Gastroesophageal sphincter (tissue), 4 donors: ENCODE measurements at regions not wholly inside any gene's neighbourhood (a gene's known extent, or its start where the extent isn't known, plus 50 kb on each side); places are given as distances from the start of the nearest gene placed in this dataset.

Experiments used
- ATAC-seq: fragments of 150-250 bp; one replicate; pipeline ENCODE4 v1.9.1; 2016; ENCODE audit warnings: mild to moderate bottlenecking, moderate library complexity
- H3K27ac ChIP-seq, 4 donors: fragments of 200-600 bp; sonication (generic) in 3 of 4; 1 replicate in 3 of 4; 2 replicates in 1 of 4; pipeline ENCODE4 v1.5.1; 2016 to 2019
- H3K27me3 ChIP-seq: fragments of 200-600 bp; sonication (generic); one replicate; pipeline ENCODE4 v1.5.1; 2019
- H3K36me3 ChIP-seq, 2 donors: fragments of 200-600 bp; sonication (generic); one replicate each; pipeline ENCODE4 v1.5.1; 2019; ENCODE audit warnings: control low read depth in 1 of 2
- H3K4me1 ChIP-seq, 3 donors: fragments of 200-600 bp; sonication (generic); 1 replicate in 2 of 3; 2 replicates in 1 of 3; pipeline ENCODE4 v1.5.1; 2016 to 2019; ENCODE audit warnings: control low read depth in 2 of 3
- H3K4me3 ChIP-seq, 2 donors: fragments of 200-600 bp; sonication (generic); one replicate each; pipeline ENCODE4 v1.5.1; 2019; ENCODE audit warnings: mild to moderate bottlenecking in 1 of 2, moderate library complexity in 1 of 2
- H3K9me3 ChIP-seq, 3 donors: fragments of 200-600 bp; sonication (generic); one replicate each; pipeline ENCODE4 v1.5.1; 2017 to 2019; ENCODE audit warnings: control low read depth in 2 of 3
- CTCF ChIP-seq, 4 experiments: fragments of 200-600 bp in 2 of 4; fragments of 450-650 bp in 2 of 4; sonication (generic) in 1 of 4; IDR thresholded peaks; one replicate each; pipeline ENCODE4 v1.5.1; 2017 to 2019; ENCODE audit warnings: antibody characterized with exemption in 4 of 4, mild to moderate bottlenecking in 2 of 4, moderate library complexity in 2 of 4
- EP300 ChIP-seq: sonication (generic); formaldehyde crosslinking; IDR thresholded peaks from one replicate; pipeline ENCODE4 v1.6.1; 2017; ENCODE audit warnings: antibody characterized with exemption, mild to moderate bottlenecking
- POLR2A ChIP-seq, 2 donors: fragments of 450-650 bp; IDR thresholded peaks; one replicate each; pipeline ENCODE4 v1.6.1; 2017; ENCODE audit warnings: antibody characterized with exemption in 2 of 2, mild to moderate bottlenecking in 2 of 2, moderate library complexity in 1 of 2
- POLR2AphosphoS5 ChIP-seq: sonication (generic); formaldehyde crosslinking; IDR thresholded peaks from one replicate; pipeline ENCODE4 v1.6.1; 2017; ENCODE audit warnings: antibody characterized with exemption
- WGBS, 2 donors: methylation state at CpG; one replicate each; pipeline ENCODE4 v1.1.5; 2018; ENCODE audit warnings: low coverage in 1 of 2; 5-methylcytosine and 5-hydroxymethylcytosine counted together

DNA sequence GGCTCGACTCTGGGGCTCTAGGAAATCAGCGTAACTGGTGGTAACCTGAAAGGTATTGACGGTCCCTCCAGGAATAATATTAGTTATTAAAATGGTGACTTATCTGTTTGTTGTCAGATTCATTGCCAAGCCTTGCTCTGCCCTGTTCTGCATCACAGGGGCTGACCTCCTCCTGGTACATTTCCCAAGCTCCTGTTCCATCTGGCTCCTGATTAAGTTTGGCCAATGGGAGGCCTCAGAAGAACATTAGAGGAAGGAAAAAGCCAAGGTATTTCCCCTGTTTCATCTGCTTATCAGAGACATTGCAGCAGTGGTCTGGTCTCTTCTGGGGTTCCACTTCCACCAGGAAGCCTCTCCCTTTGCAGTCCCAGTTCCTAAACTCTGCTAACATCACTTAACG lies 527.0 kb downstream of the TNS1 start:
- no peak for ATAC-seq

GRCh38 chr2:217475101-217475500 lies 527.7 kb downstream of the TNS1 start:
- H3K4me3 ChIP-seq, result no peak overlapping the region
- no peaks in the 10 kb centered on the region for H3K9me3 ChIP-seq
- H3K27ac ChIP-seq, result no peak overlapping the region
- H3K36me3 ChIP-seq, result no peaks in the 10 kb centered on the region
- no peak for ATAC-seq
- H3K27me3 ChIP-seq, result no peaks in the 10 kb centered on the region
- WGBS, 2 donors, result 71 to 76% methylated on average over 2 of the region's 2 CpGs
- TF ChIP-seq CTCF (IDR thresholded peaks at IDR 0.05) (no peak), POLR2AphosphoS5 (no peak), EP300 (no peak), POLR2A (IDR thresholded peaks at IDR 0.05) (no peak)
- H3K4me1 ChIP-seq, result no peaks in the 10 kb centered on the region

More for the DNA sequence above, 527.0 kb downstream of the TNS1 start:
- H3K9me3 ChIP-seq, result no peaks in the 10 kb centered on the region
- H3K36me3 ChIP-seq, result no peaks in the 10 kb centered on the region
- WGBS, 2 donors, result 87 to 94% methylated on average over 4 of the region's 4 CpGs
- H3K4me3 ChIP-seq, result no peak overlapping the region
- no peaks in the 10 kb centered on the region for H3K27me3 ChIP-seq
- no peak for TF ChIP-seq EP300
- no peaks in the 10 kb centered on the region for H3K4me1 ChIP-seq
- no peak overlapping the region for H3K27ac ChIP-seq

DNA sequence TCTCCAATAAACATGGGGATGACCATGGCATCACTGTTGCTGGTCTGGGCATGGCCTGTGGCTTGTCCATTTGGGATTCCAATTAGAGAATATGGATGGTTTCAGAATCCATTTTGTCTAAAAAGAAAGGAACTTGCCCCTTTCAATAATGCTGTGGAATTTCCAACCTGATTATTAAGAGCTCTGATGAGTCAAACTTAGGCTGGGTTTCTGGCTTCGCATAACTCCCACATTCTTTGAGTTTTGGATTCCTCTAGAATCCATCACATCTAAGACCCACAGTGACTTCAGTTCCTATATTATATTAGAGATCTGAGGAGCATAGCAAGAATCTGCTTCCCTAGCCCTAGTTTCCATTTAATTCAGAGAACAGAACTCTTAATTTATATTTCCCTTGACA lies 531.5 kb downstream of the TNS1 start:
- Histone ChIP-seq H3K27me3 (no peaks in the 10 kb centered on the region), H3K9me3 (no peaks in the 10 kb centered on the region), H3K27ac (no peak overlapping the region), H3K4me1 (peaks cover 0 to 5% (median 3%) of the 10 kb centered on the region in 3 donors), H3K4me3 (no peak overlapping the region), H3K36me3 (no peaks in the 10 kb centered on the region)
- no peak for ATAC-seq
- TF ChIP-seq CTCF (IDR thresholded peaks at IDR 0.05) (no peak), EP300 (no peak), POLR2A (IDR thresholded peaks at IDR 0.05) (no peak), POLR2AphosphoS5 (no peak)
- WGBS, 2 donors, result 63 to 71% methylated on average over 1 of the region's 1 CpG

- TF ChIP-seq CTCF (IDR thresholded peaks at IDR 0.05), result no peak
- TF ChIP-seq POLR2A (IDR thresholded peaks at IDR 0.05), result no peak
- no peak for TF ChIP-seq POLR2AphosphoS5
- TF ChIP-seq EP300, result no peak
- ATAC-seq, result no peak
- Histone ChIP-seq H3K36me3 (no peaks in the 10 kb centered on the region), H3K9me3 (no peaks in the 10 kb centered on the region), H3K27ac (no peak overlapping the region), H3K4me1 (peaks cover 0 to 6% (median 3%) of the 10 kb centered on the region in 3 donors), H3K27me3 (no peaks in the 10 kb centered on the region), H3K4me3 (no peak overlapping the region)
- 72 to 83% methylated on average over 2 of the region's 2 CpGs for WGBS, 2 donors
Observed at GRCh38 chr2:217469203-217469810, 533.5 kb downstream of the TNS1 start.

GRCh38 chr2:217468042-217468830 lies 534.6 kb downstream of the TNS1 start:
- TF ChIP-seq CTCF (IDR thresholded peaks at IDR 0.05) (no peak), POLR2AphosphoS5 (no peak), POLR2A (IDR thresholded peaks at IDR 0.05) (no peak), EP300 (no peak)
- Histone ChIP-seq H3K4me1 (peaks cover 0 to 15% (median 3%) of the 10 kb centered on the region in 3 donors), H3K36me3 (no peaks in the 10 kb centered on the region), H3K27ac (no peak overlapping the region), H3K27me3 (no peaks in the 10 kb centered on the region), H3K4me3 (no peak overlapping the region), H3K9me3 (no peaks in the 10 kb centered on the region)
- ATAC-seq, result no peak
- 87 to 100% methylated on average over 1 to 2 of the region's 2 CpGs for WGBS, 2 donors
